ENCODE measurements at regions not wholly inside any gene's neighbourhood (a gene's known extent, or its start where the extent isn't known, plus 50 kb on each side); places are given as distances from the start of the nearest gene placed in this dataset.

DNA sequence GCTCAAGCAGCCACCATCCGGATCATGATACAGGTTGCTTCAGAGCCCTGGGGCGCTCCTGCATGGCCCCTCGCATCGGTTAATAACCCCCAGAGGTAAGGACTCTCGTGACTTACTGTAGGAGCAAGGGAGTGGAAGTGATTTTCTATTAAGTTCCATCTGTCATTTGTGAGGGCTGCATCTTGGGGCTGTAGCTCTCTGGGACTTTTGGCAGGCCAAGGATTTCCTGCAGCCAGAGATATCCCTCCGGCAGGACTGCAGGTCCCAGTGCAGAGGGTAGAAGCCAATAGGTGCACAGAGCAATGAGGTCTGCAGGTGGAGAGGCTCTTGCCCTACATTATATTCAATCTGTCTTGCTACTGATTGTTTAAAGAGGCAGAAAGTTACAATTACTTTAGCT lies 356.8 kb upstream of the ADARB2 start:
- TF ChIP-seq, protein P1, sequence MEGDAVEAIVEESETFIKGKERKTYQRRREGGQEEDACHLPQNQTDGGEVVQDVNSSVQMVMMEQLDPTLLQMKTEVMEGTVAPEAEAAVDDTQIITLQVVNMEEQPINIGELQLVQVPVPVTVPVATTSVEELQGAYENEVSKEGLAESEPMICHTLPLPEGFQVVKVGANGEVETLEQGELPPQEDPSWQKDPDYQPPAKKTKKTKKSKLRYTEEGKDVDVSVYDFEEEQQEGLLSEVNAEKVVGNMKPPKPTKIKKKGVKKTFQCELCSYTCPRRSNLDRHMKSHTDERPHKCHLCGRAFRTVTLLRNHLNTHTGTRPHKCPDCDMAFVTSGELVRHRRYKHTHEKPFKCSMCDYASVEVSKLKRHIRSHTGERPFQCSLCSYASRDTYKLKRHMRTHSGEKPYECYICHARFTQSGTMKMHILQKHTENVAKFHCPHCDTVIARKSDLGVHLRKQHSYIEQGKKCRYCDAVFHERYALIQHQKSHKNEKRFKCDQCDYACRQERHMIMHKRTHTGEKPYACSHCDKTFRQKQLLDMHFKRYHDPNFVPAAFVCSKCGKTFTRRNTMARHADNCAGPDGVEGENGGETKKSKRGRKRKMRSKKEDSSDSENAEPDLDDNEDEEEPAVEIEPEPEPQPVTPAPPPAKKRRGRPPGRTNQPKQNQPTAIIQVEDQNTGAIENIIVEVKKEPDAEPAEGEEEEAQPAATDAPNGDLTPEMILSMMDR (IDR thresholded peaks at IDR 0.05; ENCODE audit: low read depth, low read length, missing input control) = no peak
- TF ChIP-seq, protein P2, sequence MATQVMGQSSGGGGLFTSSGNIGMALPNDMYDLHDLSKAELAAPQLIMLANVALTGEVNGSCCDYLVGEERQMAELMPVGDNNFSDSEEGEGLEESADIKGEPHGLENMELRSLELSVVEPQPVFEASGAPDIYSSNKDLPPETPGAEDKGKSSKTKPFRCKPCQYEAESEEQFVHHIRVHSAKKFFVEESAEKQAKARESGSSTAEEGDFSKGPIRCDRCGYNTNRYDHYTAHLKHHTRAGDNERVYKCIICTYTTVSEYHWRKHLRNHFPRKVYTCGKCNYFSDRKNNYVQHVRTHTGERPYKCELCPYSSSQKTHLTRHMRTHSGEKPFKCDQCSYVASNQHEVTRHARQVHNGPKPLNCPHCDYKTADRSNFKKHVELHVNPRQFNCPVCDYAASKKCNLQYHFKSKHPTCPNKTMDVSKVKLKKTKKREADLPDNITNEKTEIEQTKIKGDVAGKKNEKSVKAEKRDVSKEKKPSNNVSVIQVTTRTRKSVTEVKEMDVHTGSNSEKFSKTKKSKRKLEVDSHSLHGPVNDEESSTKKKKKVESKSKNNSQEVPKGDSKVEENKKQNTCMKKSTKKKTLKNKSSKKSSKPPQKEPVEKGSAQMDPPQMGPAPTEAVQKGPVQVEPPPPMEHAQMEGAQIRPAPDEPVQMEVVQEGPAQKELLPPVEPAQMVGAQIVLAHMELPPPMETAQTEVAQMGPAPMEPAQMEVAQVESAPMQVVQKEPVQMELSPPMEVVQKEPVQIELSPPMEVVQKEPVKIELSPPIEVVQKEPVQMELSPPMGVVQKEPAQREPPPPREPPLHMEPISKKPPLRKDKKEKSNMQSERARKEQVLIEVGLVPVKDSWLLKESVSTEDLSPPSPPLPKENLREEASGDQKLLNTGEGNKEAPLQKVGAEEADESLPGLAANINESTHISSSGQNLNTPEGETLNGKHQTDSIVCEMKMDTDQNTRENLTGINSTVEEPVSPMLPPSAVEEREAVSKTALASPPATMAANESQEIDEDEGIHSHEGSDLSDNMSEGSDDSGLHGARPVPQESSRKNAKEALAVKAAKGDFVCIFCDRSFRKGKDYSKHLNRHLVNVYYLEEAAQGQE (IDR thresholded peaks at IDR 0.05) = no peak
- TF ChIP-seq JUND (IDR thresholded peaks at IDR 0.05) (no peak), HNF4G (IDR thresholded peaks at IDR 0.05) (no peak), RAD21 (IDR thresholded peaks at IDR 0.05) (no peak), HNF4A (conservative IDR thresholded peaks at IDR 0.05) (no peak)
